GM23338 (cell line): ENCODE measurements at regions not wholly inside any gene's neighbourhood (a gene's known extent, or its start where the extent isn't known, plus 50 kb on each side); places are given as distances from the start of the nearest gene placed in this dataset.

Experiments
- ATAC-seq: fragments of 200-7000 bp; cut with Tn5 transposase; 3 replicates; pipeline ENCODE4 v1.9.1; 2020
- DNase-seq: peaks from one replicate; pipeline ENCODE4 v3.0.0-alpha.2; 2015; ENCODE audit warnings: low spot score
- H2AFZ ChIP-seq: fragments of 200-600 bp; sonication (generic); 2 replicates; pipeline ENCODE4 v1.8.0; 2016; ENCODE audit warnings: antibody characterized with exemption, mild to moderate bottlenecking, moderate library complexity
- H3F3A ChIP-seq: fragments of 200-600 bp; sonication (generic); replicated peaks from 2 replicates; pipeline ENCODE4 v1.8.0; 2017; ENCODE audit warnings: antibody characterized with exemption, mixed run types, low read depth
- H3K27ac ChIP-seq: fragments of 200-600 bp; sonication (generic); 2 replicates; pipeline ENCODE4 v1.6.1; 2016; ENCODE audit warnings: low read depth
- H3K27me3 ChIP-seq: fragments of 200-600 bp; sonication (generic); 2 replicates; pipeline ENCODE4 v1.8.0; 2016; ENCODE audit warnings: mild to moderate bottlenecking, mixed run types, moderate library complexity; ENCODE audit not compliant: insufficient read depth
- H3K36me3 ChIP-seq: fragments of 200-600 bp; sonication (generic); 2 replicates; pipeline ENCODE4 v1.8.0; 2016; ENCODE audit warnings: mild to moderate bottlenecking; ENCODE audit not compliant: insufficient read depth
- H3K4me1 ChIP-seq: fragments of 200-600 bp; sonication (generic); 2 replicates; pipeline ENCODE4 v1.8.0; 2016; ENCODE audit warnings: mild to moderate bottlenecking, moderate library complexity; ENCODE audit not compliant: insufficient read depth
- H3K4me2 ChIP-seq: fragments of 200-600 bp; sonication (generic); 2 replicates; pipeline ENCODE4 v1.7.1; 2017; ENCODE audit warnings: mixed run types
- H3K4me3 ChIP-seq: fragments of 200-600 bp; sonication (generic); 2 replicates; pipeline ENCODE4 v1.6.1; 2016; ENCODE audit warnings: mixed run types
- H3K79me2 ChIP-seq: fragments of 200-600 bp; sonication (generic); replicated peaks from 2 replicates; pipeline ENCODE4 v1.8.0; 2017; ENCODE audit warnings: mild to moderate bottlenecking; ENCODE audit not compliant: insufficient read depth
- H3K9me2 ChIP-seq: fragments of 200-600 bp; sonication (generic); 2 replicates; pipeline ENCODE4 v1.8.0; 2017; ENCODE audit not compliant: insufficient read depth
- H4K20me1 ChIP-seq: fragments of 200-600 bp; sonication (generic); replicated peaks from 2 replicates; pipeline ENCODE4 v1.8.0; 2017; ENCODE audit warnings: mild to moderate bottlenecking; ENCODE audit not compliant: insufficient read depth
- H3K27ac Mint-ChIP-seq: 2 replicates; pipeline ENCODE4 v1.8.0; 2020; ENCODE audit warnings: inconsistent platforms, mild to moderate bottlenecking, moderate library complexity, mixed read lengths
- H3K27me3 Mint-ChIP-seq: 3 replicates; pipeline ENCODE4 v1.8.0; 2022; ENCODE audit warnings: low read depth, mild to moderate bottlenecking, moderate library complexity, mixed read lengths, inconsistent platforms; ENCODE audit not compliant: insufficient read depth, poor library complexity
- H3K36me3 Mint-ChIP-seq: 3 replicates; pipeline ENCODE4 v1.8.0; 2021; ENCODE audit warnings: low read depth, mild to moderate bottlenecking, inconsistent platforms, moderate library complexity, mixed read lengths
- H3K4me1 Mint-ChIP-seq: 3 replicates; pipeline ENCODE4 v1.8.0; 2020; ENCODE audit warnings: mild to moderate bottlenecking, inconsistent platforms, mixed read lengths
- H3K4me3 Mint-ChIP-seq: 3 replicates; pipeline ENCODE4 v1.8.0; 2021; ENCODE audit warnings: moderate library complexity, mild to moderate bottlenecking, inconsistent platforms, mixed read lengths
- H3K9me3 Mint-ChIP-seq: 3 replicates; pipeline ENCODE4 v1.8.0; 2020; ENCODE audit warnings: moderate library complexity, mild to moderate bottlenecking, inconsistent platforms, mixed read lengths
- CREB1 ChIP-seq: fragments of 250-450 bp; sonication (Bioruptor Pico); IDR thresholded peaks from 2 replicates; pipeline ENCODE4 v1.5.0; 2020; ENCODE audit warnings: low read depth, mild to moderate bottlenecking, moderate library complexity
- EZH2 ChIP-seq: fragments of 200-600 bp; sonication (generic); IDR thresholded peaks from one replicate; pipeline ENCODE4 v1.8.0; 2017; ENCODE audit warnings: antibody characterized with exemption, mild to moderate bottlenecking, low read depth; ENCODE audit not compliant: unreplicated experiment
- NANOG ChIP-seq: IDR thresholded peaks from 2 replicates; pipeline ENCODE4 v1.6.1; 2016; ENCODE audit warnings: antibody characterized with exemption, borderline replicate concordance
- REST ChIP-seq: IDR thresholded peaks from one replicate; pipeline ENCODE4 v1.6.1; 2018; ENCODE audit warnings: antibody characterized with exemption; ENCODE audit not compliant: unreplicated experiment
- ZNF114 ChIP-seq: fragments of 250-450 bp; sonication (Bioruptor Pico); IDR thresholded peaks from 2 replicates; pipeline ENCODE4 v1.5.0; 2020; ENCODE audit warnings: mild to moderate bottlenecking, moderate library complexity
- ZNF331 ChIP-seq: fragments of 250-450 bp; sonication (Bioruptor Pico); IDR thresholded peaks from 2 replicates; pipeline ENCODE4 v1.5.0; 2020; ENCODE audit warnings: low read depth, mild to moderate bottlenecking, moderate library complexity
- ZNF462 ChIP-seq: fragments of 250-450 bp; sonication (Bioruptor Pico); IDR thresholded peaks from 2 replicates; pipeline ENCODE4 v1.5.0; 2020; ENCODE audit warnings: mild to moderate bottlenecking, moderate library complexity

- TF ChIP-seq ZNF114 (CRISPR knock-in tag) (no peak), EZH2 (no peak), ZNF331 (CRISPR knock-in tag) (no peak), REST (no peak), NANOG (no peak)
Measured at GRCh38 chr1:104084380-104084779, 334.7 kb downstream of the AMY1C start (continued).

GRCh38 chr1:104092698-104093097 lies 343.0 kb downstream of the AMY1C start:
- no peaks in the 10 kb centered on the region for H3K36me3 Mint-ChIP-seq
- Histone ChIP-seq H3K9me2 (no peaks in the 10 kb centered on the region), H3K27me3 (no peaks in the 10 kb centered on the region), H3K4me3 (no peak overlapping the region), H2AFZ (no peak overlapping the region), H3K27ac (no peak overlapping the region), H4K20me1 (no peaks in the 10 kb centered on the region), H3K36me3 (no peaks in the 10 kb centered on the region), H3K4me1 (peaks cover 5% of the 10 kb centered on the region; the same call in 1 of the 2 replicates), H3F3A (no peaks in the 10 kb centered on the region), H3K4me2 (no peak overlapping the region), H3K79me2 (no peaks in the 10 kb centered on the region)
- TF ChIP-seq CREB1 (CRISPR knock-in tag) (no peak), NANOG (peak; percentile 41; the same call in 1 of the 2 replicates), ZNF462 (CRISPR knock-in tag) (peak; percentile 87)
- no peak overlapping the region for H3K4me3 Mint-ChIP-seq
- H3K4me1 Mint-ChIP-seq, result peaks cover 19% of the 10 kb centered on the region
- H3K27me3 Mint-ChIP-seq, result no peaks in the 10 kb centered on the region
- ATAC-seq (peak; percentile 82), DNase-seq (peak; percentile 65)
- H3K9me3 Mint-ChIP-seq, result no peaks in the 10 kb centered on the region; the same call in 1 of the 3 replicates
- H3K27ac Mint-ChIP-seq, result no peak overlapping the region
